GM19193 (cell line): ENCODE measurements at regions not wholly inside any gene's neighbourhood (a gene's known extent, or its start where the extent isn't known, plus 50 kb on each side); places are given as distances from the start of the nearest gene placed in this dataset.

Source experiments
- POLR2A ChIP-seq: IDR thresholded peaks from 4 replicates; pipeline ENCODE4 v1.6.1; 2011; ENCODE audit not compliant: insufficient read depth, insufficient read length; ENCODE audit errors: extremely low read depth

DNA sequence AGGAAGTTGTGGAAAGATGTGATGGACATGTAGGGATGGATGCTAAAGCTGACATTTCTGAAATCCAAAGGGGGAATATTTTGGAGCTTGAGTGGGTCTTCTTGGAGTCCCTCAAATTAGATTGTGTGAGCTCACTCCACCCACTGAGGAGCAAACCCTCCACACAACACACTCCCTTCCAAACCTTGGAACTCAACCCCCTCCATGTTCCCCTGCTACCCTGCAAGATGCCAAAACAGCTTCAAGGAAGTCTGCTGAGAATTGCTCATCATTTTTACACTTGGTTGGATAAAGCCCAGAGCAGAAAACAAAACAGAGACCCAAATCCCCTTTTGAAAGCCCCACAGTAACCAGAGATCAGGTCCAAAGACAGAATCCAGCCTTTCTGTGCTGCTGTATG, 103.3 kb upstream of the ERCC4 start:
- no peak for TF ChIP-seq POLR2A

DNA sequence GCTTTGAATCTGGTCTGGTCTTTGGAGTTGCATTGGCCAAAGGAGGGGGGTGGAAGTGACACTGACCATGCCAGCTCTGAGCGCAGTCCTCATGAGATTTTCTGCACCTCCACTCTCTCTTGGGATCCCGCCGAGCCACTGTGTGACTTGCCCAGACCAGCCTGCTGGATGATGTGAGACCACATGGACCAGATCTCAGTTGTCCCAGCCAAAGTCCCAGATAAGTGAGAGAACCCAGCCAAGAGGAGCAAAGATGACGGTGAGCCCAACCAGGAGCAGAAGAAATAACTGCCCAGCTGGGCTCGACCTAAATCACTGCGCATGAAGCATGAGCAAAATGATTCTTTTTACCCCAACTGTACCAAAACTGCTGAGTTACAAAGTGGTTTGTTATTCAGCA, 96.5 kb upstream of the ERCC4 start:
- no peak for TF ChIP-seq POLR2A

GRCh38 chr16:13829697-13830299, 90.2 kb upstream of the ERCC4 start:
- TF ChIP-seq POLR2A: no peak

GRCh38 chr16:13833515-13833914, 86.4 kb upstream of the ERCC4 start:
- no peak for TF ChIP-seq POLR2A

- TF ChIP-seq POLR2A: no peak
Observed at GRCh38 chr16:13835387-13835786, 84.6 kb upstream of the ERCC4 start.

- TF ChIP-seq POLR2A: no peak
Observed at GRCh38 chr16:13835935-13836730, 83.8 kb upstream of the ERCC4 start.

GRCh38 chr16:13838401-13839190, 81.4 kb upstream of the ERCC4 start:
- no peak for TF ChIP-seq POLR2A

- no peak for TF ChIP-seq POLR2A
Observed at GRCh38 chr16:13839577-13839976, 80.4 kb upstream of the ERCC4 start.

DNA sequence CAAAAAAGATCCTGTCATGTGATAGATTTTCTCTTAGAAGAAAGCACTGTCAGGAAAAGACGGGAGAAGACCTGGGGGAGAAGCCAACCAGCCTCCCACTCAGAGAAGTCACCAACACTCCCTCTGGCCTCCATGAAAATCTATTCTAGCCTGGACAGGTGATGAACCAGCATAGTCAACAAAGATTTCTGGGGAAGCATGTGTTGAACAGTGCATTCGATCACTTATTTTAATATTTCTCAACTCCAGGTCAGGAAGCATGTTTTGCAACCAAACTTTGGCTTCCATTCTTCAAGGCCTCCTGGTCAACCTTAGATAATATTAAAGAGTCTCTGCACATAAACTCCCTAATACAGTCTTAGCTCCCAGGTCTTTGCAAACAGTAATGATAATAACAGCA, 74.7 kb upstream of the ERCC4 start:
- TF ChIP-seq POLR2A: no peak

DNA sequence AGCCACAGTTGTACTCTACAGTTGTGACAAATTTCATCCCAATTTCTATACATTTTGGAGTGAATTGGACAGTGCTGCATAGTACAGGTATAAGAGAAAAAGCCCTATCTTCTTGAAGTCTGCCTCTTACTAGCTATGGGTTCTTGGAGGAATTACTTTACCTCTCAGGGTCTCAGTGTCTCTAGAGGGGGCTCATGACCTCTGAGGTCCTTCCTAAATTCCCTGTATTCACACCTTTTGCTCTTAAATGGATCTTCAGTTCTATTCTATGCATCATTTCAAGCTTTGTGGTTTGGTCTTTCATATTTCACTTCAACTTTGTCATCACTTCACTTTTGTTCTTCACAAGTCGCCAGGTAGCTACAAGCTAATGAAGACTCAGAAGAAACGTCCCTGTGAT, 71.2 kb upstream of the ERCC4 start:
- TF ChIP-seq POLR2A: no peak

DNA sequence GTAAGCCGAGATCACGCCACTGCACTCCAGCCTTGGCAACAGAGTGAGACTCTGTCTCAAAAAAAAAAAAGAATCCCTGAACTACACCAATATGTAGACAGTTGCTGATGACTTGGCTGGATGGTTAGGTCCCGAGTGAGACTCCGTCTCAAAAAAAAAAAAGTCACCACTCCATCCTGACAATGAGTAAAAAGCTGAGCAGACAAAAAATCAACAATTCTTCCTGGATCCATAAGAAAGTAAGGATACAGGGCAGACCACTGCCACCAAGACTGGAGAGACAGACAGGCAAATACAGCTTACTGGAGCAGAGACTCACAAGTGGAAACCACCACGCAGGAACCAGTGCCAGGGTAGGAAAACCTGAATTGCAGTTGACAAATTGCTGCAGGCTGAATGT, 67.1 kb upstream of the ERCC4 start:
- TF ChIP-seq POLR2A: no peak

- TF ChIP-seq POLR2A: no peak
Observed at GRCh38 chr16:13856398-13856797, 63.6 kb upstream of the ERCC4 start.

GRCh38 chr16:13856811-13857511, 63.0 kb upstream of the ERCC4 start:
- no peak for TF ChIP-seq POLR2A

DNA sequence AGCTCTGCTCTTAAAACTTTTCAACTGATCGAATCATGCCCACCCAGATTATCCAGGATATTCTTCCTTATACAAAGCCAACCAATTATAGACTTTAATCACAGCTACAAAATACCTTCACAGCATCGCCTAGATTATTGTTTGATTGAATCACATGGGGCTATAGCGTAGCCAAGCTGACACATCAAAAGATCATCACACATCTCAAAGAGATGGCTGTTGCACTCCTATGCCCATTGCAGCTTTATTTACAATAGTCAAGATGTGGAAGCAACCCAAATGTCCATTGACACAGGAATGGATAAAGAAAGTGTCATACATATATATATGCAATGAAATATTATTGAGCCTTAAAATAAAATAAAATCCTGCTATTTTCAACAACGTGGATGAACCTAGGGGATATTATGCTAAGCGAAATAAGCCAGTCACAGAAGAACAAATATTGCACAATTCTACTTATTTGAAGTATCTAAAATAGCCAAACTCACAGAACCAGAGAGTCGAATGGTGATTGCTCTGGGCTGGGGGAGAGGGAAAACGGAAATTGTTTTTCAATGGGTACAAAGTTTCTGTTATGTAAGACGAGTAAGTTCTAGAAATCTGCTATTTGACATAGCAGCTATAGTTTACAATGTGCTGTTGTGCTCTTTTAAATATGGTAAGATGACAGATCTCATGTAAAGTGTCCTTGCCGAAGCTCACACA, 60.9 kb upstream of the ERCC4 start:
- no peak for TF ChIP-seq POLR2A
